K562 (cell line): ENCODE measurements at regions not wholly inside any gene's neighbourhood (a gene's known extent, or its start where the extent isn't known, plus 50 kb on each side); places are given as distances from the start of the nearest gene placed in this dataset.
"Not testable (repeated sequence)": the region's sequence is repeated elsewhere in the genome, so short reads cannot be mapped to it uniquely, and the experiment has no call there.

ENCODE experiments used
- CREB1 ChIP-seq, 2 experiments: sonication (generic) in 1 of 2; formaldehyde crosslinking in 1 of 2; IDR thresholded peaks; 2 replicates each; pipeline versions ENCODE4 v1.6.1 to v1.8.0; 2012 to 2022; ENCODE audit warnings: inconsistent platforms in 1 of 2, mild to moderate bottlenecking in 1 of 2, missing genetic modification reagents in 1 of 2, moderate library complexity in 1 of 2
- E2F4 ChIP-seq: sonication (generic); formaldehyde crosslinking; IDR thresholded peaks from 2 replicates; pipeline ENCODE4 v1.8.0; 2022; ENCODE audit warnings: mild to moderate bottlenecking, low read depth, missing genetic modification reagents
- E4F1 ChIP-seq: fragments of 250-450 bp; sonication (Bioruptor Pico); IDR thresholded peaks from 2 replicates; pipeline ENCODE4 v1.5.0; 2021; ENCODE audit warnings: mild to moderate bottlenecking, borderline replicate concordance
- ELK1 ChIP-seq: sonication (generic); formaldehyde crosslinking; IDR thresholded peaks from 2 replicates; pipeline ENCODE4 v1.8.1; 2022; ENCODE audit warnings: missing genetic modification reagents
- EZH2 ChIP-seq: IDR thresholded peaks from 2 replicates; pipeline ENCODE4 v1.6.1; 2012; ENCODE audit warnings: low read depth, mild to moderate bottlenecking, inconsistent platforms, low read length, borderline replicate concordance
- FOXM1 ChIP-seq, 2 experiments: fragments of 450-650 bp in 1 of 2; sonication (generic) in 1 of 2; formaldehyde crosslinking in 1 of 2; IDR thresholded peaks; 2 replicates each; pipeline versions ENCODE4 v1.6.1 to v1.9.0; 2017 to 2022; ENCODE audit warnings: low read depth in 2 of 2, mild to moderate bottlenecking in 2 of 2, missing genetic modification reagents in 1 of 2, moderate library complexity in 1 of 2
- JUN ChIP-seq, 2 experiments: sonication (generic) in 1 of 2; formaldehyde crosslinking in 1 of 2; IDR thresholded peaks; 2 replicates each; pipeline versions ENCODE4 v1.6.1 to v1.8.0; 2012 to 2022; ENCODE audit warnings: borderline replicate concordance in 2 of 2, mild to moderate bottlenecking in 2 of 2, improper control_type of control experiment in 1 of 2, low read depth in 1 of 2, low read length in 1 of 2, missing genetic modification reagents in 1 of 2
- POLR2A ChIP-seq: fragments of 450-650 bp; conservative IDR thresholded peaks from 2 replicates; pipeline ENCODE4 v1.6.1; 2016
- POLR2AphosphoS5 ChIP-seq: IDR thresholded peaks from 2 replicates; pipeline ENCODE4 v1.6.1; 2011; ENCODE audit warnings: mild to moderate bottlenecking, low read depth, low read length, moderate library complexity; ENCODE audit not compliant: control insufficient read depth, insufficient read depth
- RB1 ChIP-seq: fragments of 450-650 bp; IDR thresholded peaks from 2 replicates; pipeline ENCODE4 v1.6.1; 2017; ENCODE audit warnings: low read depth, mild to moderate bottlenecking
- SAFB ChIP-seq: fragments of 200-400 bp; formaldehyde crosslinking; IDR thresholded peaks from 2 replicates; pipeline ENCODE4 v1.6.1; 2017; ENCODE audit warnings: low read depth, low read length, borderline replicate concordance
- USF2 ChIP-seq: sonication (generic); formaldehyde crosslinking; IDR thresholded peaks from 2 replicates; pipeline ENCODE4 v1.5.0; 2020; ENCODE audit warnings: missing genetic modification reagents
- ZNF766 ChIP-seq: fragments of 200-800 bp; sonication (Bioruptor generic); conservative IDR thresholded peaks from 2 replicates; pipeline ENCODE4 v1.6.1; 2016; ENCODE audit warnings: missing genetic modification characterization, missing compliant biosample characterization
- TF ChIP-seq, protein P1 (sequence below): sonication (generic); formaldehyde crosslinking; IDR thresholded peaks from 2 replicates; pipeline ENCODE4 v1.8.0; 2023; ENCODE audit warnings: mild to moderate bottlenecking, missing genetic modification reagents

DNA sequence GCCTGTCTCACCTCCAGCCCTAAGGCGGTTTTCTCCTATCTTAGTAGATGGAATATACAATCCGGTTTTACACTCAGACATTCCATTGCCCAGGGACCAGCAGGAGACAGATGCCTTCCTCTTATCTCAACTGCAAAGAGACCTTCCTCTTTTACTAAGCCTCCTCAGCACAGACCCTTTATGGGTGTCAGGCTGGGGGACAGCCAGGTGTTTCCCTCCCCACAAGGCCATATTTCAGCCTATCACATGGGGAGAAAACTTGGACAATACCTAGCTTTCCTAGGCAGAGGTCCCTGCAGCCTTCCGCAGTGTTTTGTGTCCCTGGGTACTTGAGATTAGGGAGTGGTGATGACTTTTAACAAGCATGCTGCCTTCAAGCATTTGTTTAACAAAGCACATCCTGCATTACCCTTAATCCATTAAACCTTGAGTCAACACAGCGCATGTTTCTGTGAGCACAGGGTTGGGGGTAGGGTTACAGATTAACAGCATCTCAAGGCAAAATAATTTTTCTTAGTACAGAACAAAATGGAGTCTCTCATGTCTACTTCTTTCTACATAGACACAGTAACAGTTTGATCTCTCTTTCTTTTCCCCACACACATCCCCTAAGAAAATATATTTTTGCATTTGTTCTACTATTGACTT is 876.2 kb downstream of the ANKRD7 start:
- TF ChIP-seq JUN (IDR thresholded peaks at IDR 0.05; ENCODE audit: borderline replicate concordance, low read depth, low read length); JUN (CRISPR knock-in tag; IDR thresholded peaks at IDR 0.05; ENCODE audit: borderline replicate concordance); E2F4 (CRISPR knock-in tag); USF2 (CRISPR knock-in tag); ELK1 (CRISPR knock-in tag); CREB1 (IDR thresholded peaks at IDR 0.05); CREB1 (CRISPR knock-in tag; IDR thresholded peaks at IDR 0.05); EZH2; POLR2AphosphoS5; E4F1 (CRISPR knock-in tag); FOXM1 (IDR thresholded peaks at IDR 0.05; ENCODE audit: low read depth); FOXM1 (CRISPR knock-in tag; IDR thresholded peaks at IDR 0.05; ENCODE audit: low read depth); POLR2A; ZNF766; SAFB; RB1: not testable (repeated sequence)
- TF ChIP-seq, protein P1, sequence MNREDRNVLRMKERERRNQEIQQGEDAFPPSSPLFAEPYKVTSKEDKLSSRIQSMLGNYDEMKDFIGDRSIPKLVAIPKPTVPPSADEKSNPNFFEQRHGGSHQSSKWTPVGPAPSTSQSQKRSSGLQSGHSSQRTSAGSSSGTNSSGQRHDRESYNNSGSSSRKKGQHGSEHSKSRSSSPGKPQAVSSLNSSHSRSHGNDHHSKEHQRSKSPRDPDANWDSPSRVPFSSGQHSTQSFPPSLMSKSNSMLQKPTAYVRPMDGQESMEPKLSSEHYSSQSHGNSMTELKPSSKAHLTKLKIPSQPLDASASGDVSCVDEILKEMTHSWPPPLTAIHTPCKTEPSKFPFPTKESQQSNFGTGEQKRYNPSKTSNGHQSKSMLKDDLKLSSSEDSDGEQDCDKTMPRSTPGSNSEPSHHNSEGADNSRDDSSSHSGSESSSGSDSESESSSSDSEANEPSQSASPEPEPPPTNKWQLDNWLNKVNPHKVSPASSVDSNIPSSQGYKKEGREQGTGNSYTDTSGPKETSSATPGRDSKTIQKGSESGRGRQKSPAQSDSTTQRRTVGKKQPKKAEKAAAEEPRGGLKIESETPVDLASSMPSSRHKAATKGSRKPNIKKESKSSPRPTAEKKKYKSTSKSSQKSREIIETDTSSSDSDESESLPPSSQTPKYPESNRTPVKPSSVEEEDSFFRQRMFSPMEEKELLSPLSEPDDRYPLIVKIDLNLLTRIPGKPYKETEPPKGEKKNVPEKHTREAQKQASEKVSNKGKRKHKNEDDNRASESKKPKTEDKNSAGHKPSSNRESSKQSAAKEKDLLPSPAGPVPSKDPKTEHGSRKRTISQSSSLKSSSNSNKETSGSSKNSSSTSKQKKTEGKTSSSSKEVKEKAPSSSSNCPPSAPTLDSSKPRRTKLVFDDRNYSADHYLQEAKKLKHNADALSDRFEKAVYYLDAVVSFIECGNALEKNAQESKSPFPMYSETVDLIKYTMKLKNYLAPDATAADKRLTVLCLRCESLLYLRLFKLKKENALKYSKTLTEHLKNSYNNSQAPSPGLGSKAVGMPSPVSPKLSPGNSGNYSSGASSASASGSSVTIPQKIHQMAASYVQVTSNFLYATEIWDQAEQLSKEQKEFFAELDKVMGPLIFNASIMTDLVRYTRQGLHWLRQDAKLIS = not testable (repeated sequence)
